ENCODE measurements at regions not wholly inside any gene's neighbourhood (a gene's known extent, or its start where the extent isn't known, plus 50 kb on each side); places are given as distances from the start of the nearest gene placed in this dataset.

DNA sequence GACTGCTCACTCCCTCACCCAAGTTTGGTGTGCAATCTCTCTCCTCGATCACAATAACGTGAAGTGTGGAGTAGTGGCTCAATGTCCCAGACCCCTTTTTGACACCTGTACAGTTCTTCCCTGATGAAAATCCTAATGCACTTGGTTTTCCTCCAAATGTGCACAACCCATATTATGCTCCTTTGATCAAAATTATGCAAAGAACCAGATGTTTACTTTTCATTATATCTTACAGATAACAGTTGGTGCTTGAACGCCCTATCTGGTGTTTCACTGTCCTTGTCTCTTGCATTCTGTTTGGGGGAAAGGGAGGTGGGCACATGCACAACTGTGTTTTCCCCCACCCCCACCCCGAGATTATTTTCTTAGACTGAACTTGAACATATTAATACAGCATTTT is 85.0 kb upstream of the CREB1 start:
- TF ChIP-seq, protein P1, sequence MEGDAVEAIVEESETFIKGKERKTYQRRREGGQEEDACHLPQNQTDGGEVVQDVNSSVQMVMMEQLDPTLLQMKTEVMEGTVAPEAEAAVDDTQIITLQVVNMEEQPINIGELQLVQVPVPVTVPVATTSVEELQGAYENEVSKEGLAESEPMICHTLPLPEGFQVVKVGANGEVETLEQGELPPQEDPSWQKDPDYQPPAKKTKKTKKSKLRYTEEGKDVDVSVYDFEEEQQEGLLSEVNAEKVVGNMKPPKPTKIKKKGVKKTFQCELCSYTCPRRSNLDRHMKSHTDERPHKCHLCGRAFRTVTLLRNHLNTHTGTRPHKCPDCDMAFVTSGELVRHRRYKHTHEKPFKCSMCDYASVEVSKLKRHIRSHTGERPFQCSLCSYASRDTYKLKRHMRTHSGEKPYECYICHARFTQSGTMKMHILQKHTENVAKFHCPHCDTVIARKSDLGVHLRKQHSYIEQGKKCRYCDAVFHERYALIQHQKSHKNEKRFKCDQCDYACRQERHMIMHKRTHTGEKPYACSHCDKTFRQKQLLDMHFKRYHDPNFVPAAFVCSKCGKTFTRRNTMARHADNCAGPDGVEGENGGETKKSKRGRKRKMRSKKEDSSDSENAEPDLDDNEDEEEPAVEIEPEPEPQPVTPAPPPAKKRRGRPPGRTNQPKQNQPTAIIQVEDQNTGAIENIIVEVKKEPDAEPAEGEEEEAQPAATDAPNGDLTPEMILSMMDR (IDR thresholded peaks at IDR 0.05; ENCODE audit: poor library complexity, severe bottlenecking), result no peak
- TF ChIP-seq EP300 (conservative IDR thresholded peaks at IDR 0.05; ENCODE audit: poor library complexity, severe bottlenecking) (no peak), TAF1 (IDR thresholded peaks at IDR 0.05; ENCODE audit: low read depth) (no peak), MXI1 (conservative IDR thresholded peaks at IDR 0.05; ENCODE audit: poor library complexity, severe bottlenecking) (no peak), RAD21 (conservative IDR thresholded peaks at IDR 0.05) (no peak), EZH2 (IDR thresholded peaks at IDR 0.05; ENCODE audit: borderline replicate concordance, insufficient read depth, low read length, poor library complexity, severe bottlenecking) (no peak), POLR2AphosphoS5 (IDR thresholded peaks at IDR 0.05) (no peak)
